Ovary (tissue), 3 donors: ENCODE measurements at regions not wholly inside any gene's neighbourhood (a gene's known extent, or its start where the extent isn't known, plus 50 kb on each side); places are given as distances from the start of the nearest gene placed in this dataset.

Experiments used
- EP300 ChIP-seq: sonication (generic); formaldehyde crosslinking; IDR thresholded peaks from one replicate; pipeline ENCODE4 v1.6.1; 2017; ENCODE audit warnings: antibody characterized with exemption
- POLR2A ChIP-seq: fragments of 450-650 bp; IDR thresholded peaks from one replicate; pipeline ENCODE4 v1.6.1; 2017; ENCODE audit warnings: antibody characterized with exemption, mild to moderate bottlenecking, moderate library complexity
- TF ChIP-seq, protein P1 (sequence below), 3 donors: fragments of 450-650 bp in 2 of 3; fragments of 200-600 bp in 1 of 3; IDR thresholded peaks; one replicate each; pipeline versions ENCODE4 v1.5.1 to v1.8.0; 2016 to 2022; ENCODE audit warnings: antibody characterized with exemption in 3 of 3, mild to moderate bottlenecking in 1 of 3
- donor health status: DM: no; HTN: no; CAD: no.

DNA sequence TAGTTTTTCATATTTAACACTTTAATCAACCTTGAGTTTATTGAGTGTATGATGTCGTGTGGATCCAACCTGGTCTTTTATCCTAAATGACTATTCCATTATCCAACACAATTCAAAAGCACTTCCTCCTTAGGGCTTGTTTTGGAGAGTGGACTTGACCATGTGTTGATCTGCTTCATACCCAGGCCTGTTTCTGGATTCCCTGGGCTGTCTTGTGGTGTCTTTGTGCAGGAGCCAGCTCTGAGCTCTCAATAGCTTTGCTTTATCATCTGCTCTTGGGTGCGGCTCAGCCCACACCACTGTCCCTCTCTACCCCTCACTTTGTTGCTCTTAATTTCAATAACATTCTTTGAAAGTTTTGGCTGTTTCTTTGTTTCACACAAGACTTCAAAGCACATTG lies 70.9 kb upstream of the CHST15 start:
- TF ChIP-seq EP300: no peak
- TF ChIP-seq, protein P1, sequence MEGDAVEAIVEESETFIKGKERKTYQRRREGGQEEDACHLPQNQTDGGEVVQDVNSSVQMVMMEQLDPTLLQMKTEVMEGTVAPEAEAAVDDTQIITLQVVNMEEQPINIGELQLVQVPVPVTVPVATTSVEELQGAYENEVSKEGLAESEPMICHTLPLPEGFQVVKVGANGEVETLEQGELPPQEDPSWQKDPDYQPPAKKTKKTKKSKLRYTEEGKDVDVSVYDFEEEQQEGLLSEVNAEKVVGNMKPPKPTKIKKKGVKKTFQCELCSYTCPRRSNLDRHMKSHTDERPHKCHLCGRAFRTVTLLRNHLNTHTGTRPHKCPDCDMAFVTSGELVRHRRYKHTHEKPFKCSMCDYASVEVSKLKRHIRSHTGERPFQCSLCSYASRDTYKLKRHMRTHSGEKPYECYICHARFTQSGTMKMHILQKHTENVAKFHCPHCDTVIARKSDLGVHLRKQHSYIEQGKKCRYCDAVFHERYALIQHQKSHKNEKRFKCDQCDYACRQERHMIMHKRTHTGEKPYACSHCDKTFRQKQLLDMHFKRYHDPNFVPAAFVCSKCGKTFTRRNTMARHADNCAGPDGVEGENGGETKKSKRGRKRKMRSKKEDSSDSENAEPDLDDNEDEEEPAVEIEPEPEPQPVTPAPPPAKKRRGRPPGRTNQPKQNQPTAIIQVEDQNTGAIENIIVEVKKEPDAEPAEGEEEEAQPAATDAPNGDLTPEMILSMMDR (IDR thresholded peaks at IDR 0.05): no peak
- no peak for TF ChIP-seq POLR2A
